WERI-Rb-1 (cell line): ENCODE measurements at regions not wholly inside any gene's neighbourhood (a gene's known extent, or its start where the extent isn't known, plus 50 kb on each side); places are given as distances from the start of the nearest gene placed in this dataset.

Source experiments
- DNase-seq: peaks from one replicate; pipeline ENCODE4 v3.0.0-alpha.2; 2020
- H3K27ac ChIP-seq: fragments of 250-450 bp; sonication (Bioruptor Pico); 2 replicates; pipeline ENCODE4 v1.5.1; 2020; ENCODE audit warnings: mild to moderate bottlenecking, moderate library complexity
- H3K27me3 ChIP-seq: fragments of 250-450 bp; sonication (Bioruptor Pico); 2 replicates; pipeline ENCODE4 v1.5.1; 2021; ENCODE audit warnings: mild to moderate bottlenecking, low read depth, moderate library complexity; ENCODE audit not compliant: insufficient read depth, severe bottlenecking
- H3K36me3 ChIP-seq: fragments of 250-450 bp; sonication (Bioruptor Pico); 2 replicates; pipeline ENCODE4 v1.5.1; 2020; ENCODE audit warnings: mild to moderate bottlenecking, moderate library complexity
- H3K4me3 ChIP-seq: 2 replicates; pipeline ENCODE4 v1.5.1; 2011; ENCODE audit warnings: low read depth, mild to moderate bottlenecking, control low read depth, low read length
- H3K9me3 ChIP-seq: fragments of 250-450 bp; sonication (Bioruptor Pico); 2 replicates; pipeline ENCODE4 v1.5.1; 2021; ENCODE audit warnings: mild to moderate bottlenecking, moderate library complexity; ENCODE audit not compliant: severe bottlenecking
- CTCF ChIP-seq: IDR thresholded peaks from 2 replicates; pipeline ENCODE4 v1.5.1; 2011; ENCODE audit warnings: low read depth, mild to moderate bottlenecking, control low read depth, inconsistent platforms, low read length

GRCh38 chr2:139380051-139380450, 599.9 kb upstream of the NXPH2 start:
- DNase-seq: no peak

GRCh38 chr2:139378373-139378772, 598.2 kb upstream of the NXPH2 start:
- Histone ChIP-seq H3K36me3 (no peaks in the 10 kb centered on the region), H3K9me3 (no peaks in the 10 kb centered on the region), H3K27ac (no peak overlapping the region), H3K4me3 (no peak overlapping the region), H3K27me3 (peaks cover 5% of the 10 kb centered on the region)
- TF ChIP-seq CTCF: no peak
- DNase-seq: no peak

More at GRCh38 chr2:139380051-139380450, 599.9 kb upstream of the NXPH2 start:
- Histone ChIP-seq H3K27me3 (peaks cover 12% of the 10 kb centered on the region), H3K9me3 (no peaks in the 10 kb centered on the region), H3K36me3 (no peaks in the 10 kb centered on the region), H3K27ac (no peak overlapping the region), H3K4me3 (no peak overlapping the region)
- TF ChIP-seq CTCF: no peak

DNA sequence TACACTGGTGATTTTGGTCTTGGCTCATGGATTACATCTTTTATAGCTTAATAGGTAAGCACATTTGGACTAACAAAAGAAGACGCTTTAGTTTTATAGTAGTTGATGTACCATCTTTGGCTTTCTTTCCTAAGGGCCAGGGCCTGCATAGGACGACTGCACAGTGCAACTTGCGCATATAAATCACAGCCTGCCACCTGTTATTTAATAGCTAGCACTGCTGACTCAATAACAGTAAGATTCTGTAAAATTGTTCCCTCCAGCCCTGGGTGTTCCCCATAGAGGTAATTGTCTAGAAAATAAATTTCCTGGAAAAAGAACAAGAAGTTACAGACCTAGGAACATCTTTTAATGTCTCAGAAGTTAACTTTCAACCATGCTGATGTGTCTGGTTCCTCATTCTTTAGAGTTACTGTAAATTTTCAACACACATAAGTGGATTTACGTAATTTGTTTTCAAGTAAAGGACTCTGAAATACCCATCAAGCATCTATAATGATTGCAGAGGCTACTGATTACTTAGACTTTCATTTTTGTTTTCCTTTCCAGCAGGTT, 594.2 kb upstream of the NXPH2 start:
- no peak overlapping the region for H3K27ac ChIP-seq
- H3K4me3 ChIP-seq: no peak overlapping the region
- no peaks in the 10 kb centered on the region for H3K9me3 ChIP-seq
- no peak for DNase-seq
- TF ChIP-seq CTCF: no peak
- no peaks in the 10 kb centered on the region for H3K36me3 ChIP-seq
- no peaks in the 10 kb centered on the region for H3K27me3 ChIP-seq

- DNase-seq: no peak
- Histone ChIP-seq H3K36me3 (no peaks in the 10 kb centered on the region), H3K4me3 (no peak overlapping the region), H3K27me3 (no peaks in the 10 kb centered on the region), H3K27ac (no peak overlapping the region), H3K9me3 (no peaks in the 10 kb centered on the region)
- no peak for TF ChIP-seq CTCF
Measured at GRCh38 chr2:139369423-139370409, 589.5 kb upstream of the NXPH2 start.

- Histone ChIP-seq H3K27me3 (no peaks in the 10 kb centered on the region), H3K4me3 (no peak overlapping the region), H3K27ac (no peak overlapping the region), H3K9me3 (no peaks in the 10 kb centered on the region), H3K36me3 (no peaks in the 10 kb centered on the region)
- no peak for TF ChIP-seq CTCF
- DNase-seq: no peak
Measured at GRCh38 chr2:139367416-139367815, 587.2 kb upstream of the NXPH2 start.
